ENCODE measurements at regions not wholly inside any gene's neighbourhood (a gene's known extent, or its start where the extent isn't known, plus 50 kb on each side); places are given as distances from the start of the nearest gene placed in this dataset.

- no peak overlapping the region for H3K4me3 ChIP-seq (ENCODE audit: insufficient read depth, low read depth, low read length)
- FAIRE-seq (no peak), DNase-seq (ENCODE audit: low read depth) (no peak)
- H3K27me3 Mint-ChIP-seq (ENCODE audit: low read depth, unreplicated experiment): peaks cover 13% of the 10 kb centered on the region
- H3K79me2 ChIP-seq (ENCODE audit: insufficient read depth, low read length): no peaks in the 10 kb centered on the region
- peaks cover 23% of the 10 kb centered on the region for H3K27me3 ChIP-seq (ENCODE audit: insufficient read depth, low read length)
- no peaks in the 10 kb centered on the region for H3K36me3 Mint-ChIP-seq (ENCODE audit: low read depth, unreplicated experiment)
- no peaks in the 10 kb centered on the region for H3K9me3 ChIP-seq (ENCODE audit: insufficient read depth, low read depth, low read length)
- peaks cover 18% of the 10 kb centered on the region for H3K4me1 Mint-ChIP-seq (ENCODE audit: low read depth, unreplicated experiment)
- no peak overlapping the region for H3K4me3 Mint-ChIP-seq (ENCODE audit: unreplicated experiment)
- H3K9ac ChIP-seq (ENCODE audit: low read length): no peak overlapping the region
- no peak overlapping the region for H2AFZ ChIP-seq (ENCODE audit: low read depth, low read length)
- no peaks in the 10 kb centered on the region for H3K36me3 ChIP-seq (ENCODE audit: insufficient read depth, low read length)
- TF ChIP-seq EZH2 (IDR thresholded peaks at IDR 0.05; ENCODE audit: insufficient read depth, low read length): no peak
- TF ChIP-seq, protein P1, sequence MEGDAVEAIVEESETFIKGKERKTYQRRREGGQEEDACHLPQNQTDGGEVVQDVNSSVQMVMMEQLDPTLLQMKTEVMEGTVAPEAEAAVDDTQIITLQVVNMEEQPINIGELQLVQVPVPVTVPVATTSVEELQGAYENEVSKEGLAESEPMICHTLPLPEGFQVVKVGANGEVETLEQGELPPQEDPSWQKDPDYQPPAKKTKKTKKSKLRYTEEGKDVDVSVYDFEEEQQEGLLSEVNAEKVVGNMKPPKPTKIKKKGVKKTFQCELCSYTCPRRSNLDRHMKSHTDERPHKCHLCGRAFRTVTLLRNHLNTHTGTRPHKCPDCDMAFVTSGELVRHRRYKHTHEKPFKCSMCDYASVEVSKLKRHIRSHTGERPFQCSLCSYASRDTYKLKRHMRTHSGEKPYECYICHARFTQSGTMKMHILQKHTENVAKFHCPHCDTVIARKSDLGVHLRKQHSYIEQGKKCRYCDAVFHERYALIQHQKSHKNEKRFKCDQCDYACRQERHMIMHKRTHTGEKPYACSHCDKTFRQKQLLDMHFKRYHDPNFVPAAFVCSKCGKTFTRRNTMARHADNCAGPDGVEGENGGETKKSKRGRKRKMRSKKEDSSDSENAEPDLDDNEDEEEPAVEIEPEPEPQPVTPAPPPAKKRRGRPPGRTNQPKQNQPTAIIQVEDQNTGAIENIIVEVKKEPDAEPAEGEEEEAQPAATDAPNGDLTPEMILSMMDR (IDR thresholded peaks at IDR 0.05; ENCODE audit: insufficient read depth, low read depth, low read length): no peak
- H3K4me2 ChIP-seq (ENCODE audit: low read length): no peak overlapping the region
- H3K4me1 ChIP-seq (ENCODE audit: insufficient read depth, low read length): peaks cover 10% of the 10 kb centered on the region
- no peak overlapping the region for H3K27ac ChIP-seq (ENCODE audit: low read depth, low read length)
- H3K27ac Mint-ChIP-seq (ENCODE audit: unreplicated experiment): peak overlapping the region; percentile 54
- no peaks in the 10 kb centered on the region for H3K9me3 Mint-ChIP-seq (ENCODE audit: unreplicated experiment)
- H4K20me1 ChIP-seq (ENCODE audit: insufficient read depth, low read length): no peaks in the 10 kb centered on the region
Measured at GRCh38 chr18:8546677-8547076, 62.6 kb upstream of the RAB12 start.

- peaks cover 10% of the 10 kb centered on the region for H3K4me1 ChIP-seq (ENCODE audit: insufficient read depth, low read length)
- H2AFZ ChIP-seq (ENCODE audit: low read depth, low read length): no peak overlapping the region
- no peak overlapping the region for H3K9ac ChIP-seq (ENCODE audit: low read length)
- H3K27ac ChIP-seq (ENCODE audit: low read depth, low read length): no peak overlapping the region
- H3K4me2 ChIP-seq (ENCODE audit: low read length): peak overlapping the region; percentile 55
- peak; percentile 92 for DNase-seq (ENCODE audit: low read depth)
- H3K36me3 Mint-ChIP-seq (ENCODE audit: low read depth, unreplicated experiment): no peaks in the 10 kb centered on the region
- no peak overlapping the region for H3K4me3 ChIP-seq (ENCODE audit: insufficient read depth, low read depth, low read length)
- H4K20me1 ChIP-seq (ENCODE audit: insufficient read depth, low read length): no peaks in the 10 kb centered on the region
- H3K4me3 Mint-ChIP-seq (ENCODE audit: unreplicated experiment): no peak overlapping the region
- FAIRE-seq: peak; percentile 26
- peaks cover 18% of the 10 kb centered on the region for H3K4me1 Mint-ChIP-seq (ENCODE audit: low read depth, unreplicated experiment)
- peak overlapping the region; percentile 74 for H3K27ac Mint-ChIP-seq (ENCODE audit: unreplicated experiment)
- H3K27me3 ChIP-seq (ENCODE audit: insufficient read depth, low read length): peaks cover 23% of the 10 kb centered on the region
- H3K27me3 Mint-ChIP-seq (ENCODE audit: low read depth, unreplicated experiment): peaks cover 10% of the 10 kb centered on the region
- H3K9me3 ChIP-seq (ENCODE audit: insufficient read depth, low read depth, low read length): no peaks in the 10 kb centered on the region
- no peaks in the 10 kb centered on the region for H3K36me3 ChIP-seq (ENCODE audit: insufficient read depth, low read length)
- H3K9me3 Mint-ChIP-seq (ENCODE audit: unreplicated experiment): no peaks in the 10 kb centered on the region
- no peaks in the 10 kb centered on the region for H3K79me2 ChIP-seq (ENCODE audit: insufficient read depth, low read length)
- TF ChIP-seq EZH2 (IDR thresholded peaks at IDR 0.05; ENCODE audit: insufficient read depth, low read length): no peak
- TF ChIP-seq, protein P1 (IDR thresholded peaks at IDR 0.05; ENCODE audit: insufficient read depth, low read depth, low read length): no peak
Measured at GRCh38 chr18:8548186-8548585, 61.1 kb upstream of the RAB12 start.

- H3K27me3 Mint-ChIP-seq (ENCODE audit: low read depth, unreplicated experiment): peaks cover 6% of the 10 kb centered on the region
- H3K9ac ChIP-seq (ENCODE audit: low read length): no peak overlapping the region
- no peak for TF ChIP-seq EZH2 (IDR thresholded peaks at IDR 0.05; ENCODE audit: insufficient read depth, low read length)
- TF ChIP-seq, protein P1 (IDR thresholded peaks at IDR 0.05; ENCODE audit: insufficient read depth, low read depth, low read length): no peak
- H3K79me2 ChIP-seq (ENCODE audit: insufficient read depth, low read length): no peaks in the 10 kb centered on the region
- no peaks in the 10 kb centered on the region for H4K20me1 ChIP-seq (ENCODE audit: insufficient read depth, low read length)
- H3K27me3 ChIP-seq (ENCODE audit: insufficient read depth, low read length): peaks cover 21% of the 10 kb centered on the region
- H3K9me3 ChIP-seq (ENCODE audit: insufficient read depth, low read depth, low read length): no peaks in the 10 kb centered on the region
- DNase-seq (ENCODE audit: low read depth): no peak
- H3K27ac ChIP-seq (ENCODE audit: low read depth, low read length): no peak overlapping the region
- peaks cover 18% of the 10 kb centered on the region for H3K4me1 Mint-ChIP-seq (ENCODE audit: low read depth, unreplicated experiment)
- H2AFZ ChIP-seq (ENCODE audit: low read depth, low read length): no peak overlapping the region
- H3K36me3 ChIP-seq (ENCODE audit: insufficient read depth, low read length): no peaks in the 10 kb centered on the region
- no peaks in the 10 kb centered on the region for H3K9me3 Mint-ChIP-seq (ENCODE audit: unreplicated experiment)
- no peak for FAIRE-seq
- H3K36me3 Mint-ChIP-seq (ENCODE audit: low read depth, unreplicated experiment): no peaks in the 10 kb centered on the region
- H3K4me2 ChIP-seq (ENCODE audit: low read length): no peak overlapping the region
- H3K4me3 Mint-ChIP-seq (ENCODE audit: unreplicated experiment): no peak overlapping the region
- peak overlapping the region; percentile 74 for H3K27ac Mint-ChIP-seq (ENCODE audit: unreplicated experiment)
- H3K4me1 ChIP-seq (ENCODE audit: insufficient read depth, low read length): peaks cover 10% of the 10 kb centered on the region
- H3K4me3 ChIP-seq (ENCODE audit: insufficient read depth, low read depth, low read length): no peak overlapping the region
Measured at GRCh38 chr18:8549254-8549757, 59.9 kb upstream of the RAB12 start.
